B cell (primary cell): ENCODE measurements at regions not wholly inside any gene's neighbourhood (a gene's known extent, or its start where the extent isn't known, plus 50 kb on each side); places are given as distances from the start of the nearest gene placed in this dataset.

Experiments
- ATAC-seq: fragments of 200-7000 bp; cut with Tn5 transposase; one replicate; pipeline ENCODE4 v1.10.0; 2021; ENCODE audit warnings: low read depth, mild to moderate bottlenecking, moderate number of reproducible peaks, moderate library complexity
- CTCF ChIA-PET: fragments of 350-600 bp; sonication (Branson Sonifier 250); formaldehyde crosslinking; loops from one replicate; lab custom pipeline; 2021; ENCODE audit warnings: antibody characterized with exemption, inconsistent platforms; lab: Charles Lee
- POLR2A ChIA-PET: fragments of 350-600 bp; sonication (Branson Sonifier 250); formaldehyde crosslinking; loops from one replicate; lab custom pipeline; 2021; ENCODE audit warnings: antibody characterized with exemption; lab: Charles Lee
- DNase-seq: peaks from one replicate; pipeline ENCODE4 v3.0.0; 2013
- H2AFZ ChIP-seq: 2 replicates; pipeline ENCODE4 v1.6.1; 2012; ENCODE audit warnings: mild to moderate bottlenecking, low read depth, low read length; ENCODE audit not compliant: insufficient read depth, poor library complexity, severe bottlenecking
- H3K27ac ChIP-seq, 2 donors: 1 replicate in 1 of 2; 2 replicates in 1 of 2; pipeline ENCODE4 v1.5.1; 2012 to 2013; ENCODE audit warnings: low read length in 2 of 2, mild to moderate bottlenecking in 2 of 2, moderate library complexity in 1 of 2
- H3K27me3 ChIP-seq, 4 experiments: fragments of 200-600 bp in 1 of 4; sonication (generic) in 1 of 4; replicated peaks in 1 of 4; 1 replicate in 2 of 4; 2 replicates in 2 of 4; pipeline versions ENCODE4 v1.6.1 to v1.7.0; 2013 to 2016; ENCODE audit warnings: low read length in 3 of 4, mild to moderate bottlenecking in 2 of 4, mixed read lengths in 1 of 4, moderate library complexity in 1 of 4; ENCODE audit not compliant: insufficient read depth in 4 of 4, control insufficient read depth in 3 of 4; ENCODE audit errors: control extremely low read depth in 1 of 4
- H3K36me3 ChIP-seq, 2 experiments: replicated peaks in 1 of 2; 1 replicate in 1 of 2; 2 replicates in 1 of 2; pipeline versions ENCODE4 v1.6.1 to v1.7.1; 2013; ENCODE audit warnings: low read length in 1 of 2; ENCODE audit not compliant: insufficient read depth in 2 of 2, control insufficient read depth in 1 of 2; ENCODE audit errors: control extremely low read depth in 1 of 2, extremely low read depth in 1 of 2
- H3K4me1 ChIP-seq, 2 donors: fragments of 200-600 bp in 1 of 2; sonication (generic) in 1 of 2; 1 replicate in 1 of 2; 2 replicates in 1 of 2; pipeline versions ENCODE4 v1.5.1 to v1.6.1; 2013 to 2017; ENCODE audit warnings: low read length in 2 of 2; ENCODE audit not compliant: control insufficient read depth in 2 of 2, insufficient read depth in 2 of 2
- H3K4me2 ChIP-seq: replicated peaks from 2 replicates; pipeline ENCODE3; 2012; ENCODE audit warnings: mild to moderate bottlenecking, low read depth, low read length; ENCODE audit not compliant: poor library complexity, severe bottlenecking
- H3K4me3 ChIP-seq, 5 experiments: fragments of 200-600 bp in 1 of 5; sonication (generic) in 1 of 5; 1 replicate in 3 of 5; 2 replicates in 2 of 5; pipeline versions ENCODE4 v1.5.1 to v1.7.0; 2011 to 2016; ENCODE audit warnings: low read length in 4 of 5, mild to moderate bottlenecking in 4 of 5, low read depth in 2 of 5, control low read depth in 1 of 5, moderate library complexity in 1 of 5; ENCODE audit not compliant: insufficient read depth in 1 of 5; ENCODE audit errors: control extremely low read depth in 1 of 5, extremely low read depth in 1 of 5
- H3K79me2 ChIP-seq: fragments of 200-600 bp; sonication (generic); one replicate; pipeline ENCODE4 v1.6.0; 2016; ENCODE audit warnings: low read length; ENCODE audit not compliant: control insufficient read depth, insufficient read depth
- H3K9ac ChIP-seq: fragments of 200-600 bp; sonication (generic); 2 replicates; pipeline ENCODE4 v1.6.1; 2017; ENCODE audit warnings: mild to moderate bottlenecking, low read length, moderate library complexity
- H3K9me3 ChIP-seq, 3 donors: one replicate each; pipeline versions ENCODE4 v1.6.1 to v1.7.1; 2013; ENCODE audit warnings: low read length in 2 of 3; ENCODE audit not compliant: control insufficient read depth in 2 of 3, insufficient read depth in 1 of 3; ENCODE audit errors: control extremely low read depth in 1 of 3
- H4K20me1 ChIP-seq: 2 replicates; pipeline ENCODE4 v1.6.0; 2012; ENCODE audit warnings: mild to moderate bottlenecking, low read length; ENCODE audit not compliant: insufficient read depth, control insufficient read depth, poor library complexity, severe bottlenecking
- H3K27ac Mint-ChIP-seq: one replicate; pipeline ENCODE4 v1.8.0; 2021; ENCODE audit warnings: mixed read lengths
- H3K27me3 Mint-ChIP-seq: one replicate; pipeline ENCODE4 v1.8.0; 2021; ENCODE audit warnings: mixed read lengths
- H3K4me1 Mint-ChIP-seq: one replicate; pipeline ENCODE4 v1.8.0; 2021; ENCODE audit warnings: mixed read lengths
- H3K4me3 Mint-ChIP-seq: one replicate; pipeline ENCODE4 v1.8.0; 2021; ENCODE audit warnings: mixed read lengths
- H3K9me3 Mint-ChIP-seq: one replicate; pipeline ENCODE4 v1.8.0; 2022; ENCODE audit warnings: mixed read lengths; ENCODE audit not compliant: insufficient read depth
- EZH2 ChIP-seq: IDR thresholded peaks from 2 replicates; pipeline ENCODE4 v1.6.1; 2012; ENCODE audit warnings: borderline replicate concordance, low read depth, mild to moderate bottlenecking, moderate library complexity, low read length; ENCODE audit not compliant: insufficient read depth, poor library complexity, severe bottlenecking
- WGBS: methylation state at CpG from one replicate; pipeline ENCODE4 v1.1.5; 2013; ENCODE audit warnings: missing lambda C conversion rate; ENCODE audit not compliant: insufficient coverage; 5-methylcytosine and 5-hydroxymethylcytosine counted together
- intact Hi-C: fragments of 100-400 bp; cut with micrococcal nuclease; formaldehyde crosslinking; loops from one replicate; pipeline ENCODE4 v1.10.0; 2022
- TF ChIP-seq, protein P1 (sequence below): fragments of 200-600 bp; IDR thresholded peaks from one replicate; pipeline ENCODE4 v1.8.0; 2022; ENCODE audit warnings: antibody characterized with exemption, mild to moderate bottlenecking

GRCh38 chr14:73796893-73797542 lies 54.6 kb upstream of the PTGR2 start:
- no peaks in the 10 kb centered on the region for H4K20me1 ChIP-seq
- DNase-seq (no peak), ATAC-seq (no peak)
- H3K9me3 ChIP-seq = no peaks in the 10 kb centered on the region
- ChIA-PET POLR2A (interaction anchor here (0.9 kb wide), 1 partner anchor 37 kb away, joined by 5 read pairs; a partner anchor contains a TSS), CTCF (interaction anchor here (0.6 to 1.8 kb wide), 8 partner anchors 9 to 80 kb away, joined by 3 to 6 read pairs (median 3); no protein-coding TSS in a partner anchor)
- intact Hi-C loops = no loop called here
- WGBS = 100% methylated on average over 3 of the region's 4 CpGs
- no peaks in the 10 kb centered on the region for H3K36me3 ChIP-seq
- Mint-ChIP-seq H3K27me3 (no peaks in the 10 kb centered on the region), H3K27ac (no peak overlapping the region), H3K9me3 (no peaks in the 10 kb centered on the region), H3K4me1 (no peaks in the 10 kb centered on the region), H3K4me3 (no peak overlapping the region)
- no peak overlapping the region for H3K9ac ChIP-seq
- no peak overlapping the region for H3K4me2 ChIP-seq
- H2AFZ ChIP-seq = no peak overlapping the region
- no peak overlapping the region for H3K4me3 ChIP-seq
- no peaks in the 10 kb centered on the region for H3K4me1 ChIP-seq
- peaks cover 8% of the 10 kb centered on the region for H3K79me2 ChIP-seq
- no peak overlapping the region for H3K27ac ChIP-seq
- H3K27me3 ChIP-seq = no peaks in the 10 kb centered on the region
- no peak for TF ChIP-seq EZH2
- TF ChIP-seq, protein P1, sequence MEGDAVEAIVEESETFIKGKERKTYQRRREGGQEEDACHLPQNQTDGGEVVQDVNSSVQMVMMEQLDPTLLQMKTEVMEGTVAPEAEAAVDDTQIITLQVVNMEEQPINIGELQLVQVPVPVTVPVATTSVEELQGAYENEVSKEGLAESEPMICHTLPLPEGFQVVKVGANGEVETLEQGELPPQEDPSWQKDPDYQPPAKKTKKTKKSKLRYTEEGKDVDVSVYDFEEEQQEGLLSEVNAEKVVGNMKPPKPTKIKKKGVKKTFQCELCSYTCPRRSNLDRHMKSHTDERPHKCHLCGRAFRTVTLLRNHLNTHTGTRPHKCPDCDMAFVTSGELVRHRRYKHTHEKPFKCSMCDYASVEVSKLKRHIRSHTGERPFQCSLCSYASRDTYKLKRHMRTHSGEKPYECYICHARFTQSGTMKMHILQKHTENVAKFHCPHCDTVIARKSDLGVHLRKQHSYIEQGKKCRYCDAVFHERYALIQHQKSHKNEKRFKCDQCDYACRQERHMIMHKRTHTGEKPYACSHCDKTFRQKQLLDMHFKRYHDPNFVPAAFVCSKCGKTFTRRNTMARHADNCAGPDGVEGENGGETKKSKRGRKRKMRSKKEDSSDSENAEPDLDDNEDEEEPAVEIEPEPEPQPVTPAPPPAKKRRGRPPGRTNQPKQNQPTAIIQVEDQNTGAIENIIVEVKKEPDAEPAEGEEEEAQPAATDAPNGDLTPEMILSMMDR = no peak

DNA sequence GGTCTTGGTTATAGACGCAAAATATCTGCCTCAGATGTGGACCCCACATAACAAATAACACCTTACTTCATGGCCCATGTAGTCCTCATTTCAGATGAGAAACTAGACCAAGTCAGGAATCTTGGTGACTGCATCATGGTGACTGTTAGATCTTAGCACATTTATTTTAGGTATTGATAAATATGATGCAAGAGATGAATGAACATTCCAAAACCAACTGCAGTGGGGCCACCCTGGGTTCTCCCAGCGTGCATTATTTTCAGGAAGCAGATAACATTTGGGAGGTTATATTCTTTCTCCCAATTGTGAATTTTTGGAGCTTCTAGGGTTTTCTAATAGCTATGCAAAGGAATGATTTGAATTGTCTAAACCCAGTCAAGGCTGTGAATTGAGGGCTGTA lies 55.2 kb upstream of the PTGR2 start:
- Histone ChIP-seq H3K36me3 (no peaks in the 10 kb centered on the region), H3K9me3 (no peaks in the 10 kb centered on the region), H3K27me3 (no peaks in the 10 kb centered on the region), H3K4me1 (no peaks in the 10 kb centered on the region), H2AFZ (no peak overlapping the region), H3K4me2 (no peak overlapping the region), H3K27ac (no peak overlapping the region), H3K4me3 (no peak overlapping the region), H3K79me2 (peaks cover 13% of the 10 kb centered on the region), H3K9ac (no peak overlapping the region), H4K20me1 (no peaks in the 10 kb centered on the region)
- ATAC-seq (no peak), DNase-seq (no peak)
- intact Hi-C loops = no loop called here
- H3K27ac Mint-ChIP-seq = no peak overlapping the region
- H3K4me1 Mint-ChIP-seq = no peaks in the 10 kb centered on the region
- TF ChIP-seq, protein P1 = no peak
- no peak for TF ChIP-seq EZH2
- H3K9me3 Mint-ChIP-seq = no peaks in the 10 kb centered on the region
- no peaks in the 10 kb centered on the region for H3K27me3 Mint-ChIP-seq
- 100% methylated on average over 1 of the region's 2 CpGs for WGBS
- CTCF ChIA-PET = interaction anchor here (0.7 to 1.3 kb wide), 3 partner anchors 10 to 68 kb away, joined by 3 to 4 read pairs (median 3); no protein-coding TSS in a partner anchor
- POLR2A ChIA-PET = interaction anchor here (0.9 kb wide), 1 partner anchor 36 kb away, joined by 5 read pairs; a partner anchor contains a TSS
- no peak overlapping the region for H3K4me3 Mint-ChIP-seq
